WTC11 (cell line): ENCODE measurements at regions not wholly inside any gene's neighbourhood (a gene's known extent, or its start where the extent isn't known, plus 50 kb on each side); places are given as distances from the start of the nearest gene placed in this dataset.

Source experiments
- JAZF1 ChIP-seq: fragments of 250-450 bp; sonication (Bioruptor Pico); IDR thresholded peaks from 2 replicates; pipeline ENCODE4 v1.9.0; 2021; ENCODE audit warnings: moderate library complexity, mild to moderate bottlenecking, inconsistent platforms
- KAT7 ChIP-seq: sonication (generic); formaldehyde crosslinking; IDR thresholded peaks from 2 replicates; pipeline ENCODE4 v1.8.1; 2023; ENCODE audit warnings: missing genetic modification reagents, mild to moderate bottlenecking, borderline replicate concordance
- NFE2L1 ChIP-seq: sonication (generic); formaldehyde crosslinking; IDR thresholded peaks from 2 replicates; pipeline ENCODE4 v1.8.1; 2023; ENCODE audit warnings: missing genetic modification reagents
- NR1H2 ChIP-seq: sonication (generic); formaldehyde crosslinking; IDR thresholded peaks from 2 replicates; pipeline ENCODE4 v1.9.0; 2021; ENCODE audit warnings: mild to moderate bottlenecking, moderate library complexity, missing genetic modification reagents
- SP1 ChIP-seq: sonication (generic); formaldehyde crosslinking; conservative IDR thresholded peaks from 2 replicates; pipeline ENCODE4 v1.8.1; 2022; ENCODE audit warnings: missing genetic modification reagents
- TF ChIP-seq, protein P1 (sequence below): sonication (generic); formaldehyde crosslinking; conservative IDR thresholded peaks from 2 replicates; pipeline ENCODE4 v1.8.1; 2023; ENCODE audit warnings: mild to moderate bottlenecking, low read depth, missing genetic modification reagents, moderate library complexity
- TF ChIP-seq, protein P2 (sequence below): fragments of 200-600 bp; IDR thresholded peaks from 2 replicates; pipeline ENCODE4 v1.8.0; 2022; ENCODE audit warnings: antibody characterized with exemption
- TF ChIP-seq, protein P3 (sequence below): sonication (generic); formaldehyde crosslinking; IDR thresholded peaks from 2 replicates; pipeline ENCODE4 v1.8.1; 2022; ENCODE audit warnings: low read depth, missing genetic modification reagents, borderline replicate concordance
- TF ChIP-seq, protein P4 (sequence below): sonication (generic); formaldehyde crosslinking; IDR thresholded peaks from 2 replicates; pipeline ENCODE4 v1.8.0; 2022; ENCODE audit warnings: mild to moderate bottlenecking, missing genetic modification reagents
- TF ChIP-seq, protein P5 (sequence below): sonication (generic); formaldehyde crosslinking; conservative IDR thresholded peaks from 2 replicates; pipeline ENCODE4 v1.8.1; 2022; ENCODE audit warnings: mild to moderate bottlenecking, missing genetic modification reagents
- TF ChIP-seq, protein P6 (sequence below): sonication (generic); formaldehyde crosslinking; IDR thresholded peaks from 2 replicates; pipeline ENCODE4 v1.8.1; 2022; ENCODE audit warnings: mild to moderate bottlenecking, missing genetic modification reagents, moderate library complexity, borderline replicate concordance

DNA sequence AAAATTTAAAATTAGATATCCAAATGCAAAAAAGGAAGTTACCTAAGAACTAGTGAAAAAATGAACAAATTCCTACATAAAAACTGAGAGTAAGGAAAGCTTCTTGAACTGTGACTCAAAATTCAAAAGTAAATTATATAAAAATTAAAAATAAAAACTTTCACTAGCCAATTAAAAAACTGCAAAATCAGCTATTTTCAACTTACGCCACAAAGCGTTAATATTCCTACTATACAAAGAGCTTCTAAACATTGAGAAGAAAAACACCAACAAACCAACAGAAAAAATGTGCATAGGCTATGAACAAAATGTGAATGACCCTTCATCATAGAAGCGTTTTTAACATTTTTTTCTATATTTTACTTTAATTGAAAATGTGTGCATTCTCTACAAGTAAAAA is 445.7 kb downstream of the CDH2 start:
- TF ChIP-seq, protein P1, sequence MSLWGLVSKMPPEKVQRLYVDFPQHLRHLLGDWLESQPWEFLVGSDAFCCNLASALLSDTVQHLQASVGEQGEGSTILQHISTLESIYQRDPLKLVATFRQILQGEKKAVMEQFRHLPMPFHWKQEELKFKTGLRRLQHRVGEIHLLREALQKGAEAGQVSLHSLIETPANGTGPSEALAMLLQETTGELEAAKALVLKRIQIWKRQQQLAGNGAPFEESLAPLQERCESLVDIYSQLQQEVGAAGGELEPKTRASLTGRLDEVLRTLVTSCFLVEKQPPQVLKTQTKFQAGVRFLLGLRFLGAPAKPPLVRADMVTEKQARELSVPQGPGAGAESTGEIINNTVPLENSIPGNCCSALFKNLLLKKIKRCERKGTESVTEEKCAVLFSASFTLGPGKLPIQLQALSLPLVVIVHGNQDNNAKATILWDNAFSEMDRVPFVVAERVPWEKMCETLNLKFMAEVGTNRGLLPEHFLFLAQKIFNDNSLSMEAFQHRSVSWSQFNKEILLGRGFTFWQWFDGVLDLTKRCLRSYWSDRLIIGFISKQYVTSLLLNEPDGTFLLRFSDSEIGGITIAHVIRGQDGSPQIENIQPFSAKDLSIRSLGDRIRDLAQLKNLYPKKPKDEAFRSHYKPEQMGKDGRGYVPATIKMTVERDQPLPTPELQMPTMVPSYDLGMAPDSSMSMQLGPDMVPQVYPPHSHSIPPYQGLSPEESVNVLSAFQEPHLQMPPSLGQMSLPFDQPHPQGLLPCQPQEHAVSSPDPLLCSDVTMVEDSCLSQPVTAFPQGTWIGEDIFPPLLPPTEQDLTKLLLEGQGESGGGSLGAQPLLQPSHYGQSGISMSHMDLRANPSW = no peak
- TF ChIP-seq, protein P2, sequence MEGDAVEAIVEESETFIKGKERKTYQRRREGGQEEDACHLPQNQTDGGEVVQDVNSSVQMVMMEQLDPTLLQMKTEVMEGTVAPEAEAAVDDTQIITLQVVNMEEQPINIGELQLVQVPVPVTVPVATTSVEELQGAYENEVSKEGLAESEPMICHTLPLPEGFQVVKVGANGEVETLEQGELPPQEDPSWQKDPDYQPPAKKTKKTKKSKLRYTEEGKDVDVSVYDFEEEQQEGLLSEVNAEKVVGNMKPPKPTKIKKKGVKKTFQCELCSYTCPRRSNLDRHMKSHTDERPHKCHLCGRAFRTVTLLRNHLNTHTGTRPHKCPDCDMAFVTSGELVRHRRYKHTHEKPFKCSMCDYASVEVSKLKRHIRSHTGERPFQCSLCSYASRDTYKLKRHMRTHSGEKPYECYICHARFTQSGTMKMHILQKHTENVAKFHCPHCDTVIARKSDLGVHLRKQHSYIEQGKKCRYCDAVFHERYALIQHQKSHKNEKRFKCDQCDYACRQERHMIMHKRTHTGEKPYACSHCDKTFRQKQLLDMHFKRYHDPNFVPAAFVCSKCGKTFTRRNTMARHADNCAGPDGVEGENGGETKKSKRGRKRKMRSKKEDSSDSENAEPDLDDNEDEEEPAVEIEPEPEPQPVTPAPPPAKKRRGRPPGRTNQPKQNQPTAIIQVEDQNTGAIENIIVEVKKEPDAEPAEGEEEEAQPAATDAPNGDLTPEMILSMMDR = no peak
- TF ChIP-seq, protein P3, sequence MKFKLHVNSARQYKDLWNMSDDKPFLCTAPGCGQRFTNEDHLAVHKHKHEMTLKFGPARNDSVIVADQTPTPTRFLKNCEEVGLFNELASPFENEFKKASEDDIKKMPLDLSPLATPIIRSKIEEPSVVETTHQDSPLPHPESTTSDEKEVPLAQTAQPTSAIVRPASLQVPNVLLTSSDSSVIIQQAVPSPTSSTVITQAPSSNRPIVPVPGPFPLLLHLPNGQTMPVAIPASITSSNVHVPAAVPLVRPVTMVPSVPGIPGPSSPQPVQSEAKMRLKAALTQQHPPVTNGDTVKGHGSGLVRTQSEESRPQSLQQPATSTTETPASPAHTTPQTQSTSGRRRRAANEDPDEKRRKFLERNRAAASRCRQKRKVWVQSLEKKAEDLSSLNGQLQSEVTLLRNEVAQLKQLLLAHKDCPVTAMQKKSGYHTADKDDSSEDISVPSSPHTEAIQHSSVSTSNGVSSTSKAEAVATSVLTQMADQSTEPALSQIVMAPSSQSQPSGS (CRISPR knock-in tag) = no peak
- TF ChIP-seq KAT7 (no peak), SP1 (CRISPR knock-in tag) (no peak), NR1H2 (CRISPR knock-in tag) (no peak), JAZF1 (CRISPR knock-in tag) (no peak), NFE2L1 (CRISPR knock-in tag) (no peak)
- TF ChIP-seq, protein P4, sequence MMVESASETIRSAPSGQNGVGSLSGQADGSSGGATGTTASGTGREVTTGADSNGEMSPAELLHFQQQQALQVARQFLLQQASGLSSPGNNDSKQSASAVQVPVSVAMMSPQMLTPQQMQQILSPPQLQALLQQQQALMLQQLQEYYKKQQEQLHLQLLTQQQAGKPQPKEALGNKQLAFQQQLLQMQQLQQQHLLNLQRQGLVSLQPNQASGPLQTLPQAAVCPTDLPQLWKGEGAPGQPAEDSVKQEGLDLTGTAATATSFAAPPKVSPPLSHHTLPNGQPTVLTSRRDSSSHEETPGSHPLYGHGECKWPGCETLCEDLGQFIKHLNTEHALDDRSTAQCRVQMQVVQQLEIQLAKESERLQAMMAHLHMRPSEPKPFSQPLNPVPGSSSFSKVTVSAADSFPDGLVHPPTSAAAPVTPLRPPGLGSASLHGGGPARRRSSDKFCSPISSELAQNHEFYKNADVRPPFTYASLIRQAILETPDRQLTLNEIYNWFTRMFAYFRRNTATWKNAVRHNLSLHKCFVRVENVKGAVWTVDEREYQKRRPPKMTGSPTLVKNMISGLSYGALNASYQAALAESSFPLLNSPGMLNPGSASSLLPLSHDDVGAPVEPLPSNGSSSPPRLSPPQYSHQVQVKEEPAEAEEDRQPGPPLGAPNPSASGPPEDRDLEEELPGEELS (CRISPR knock-in tag) = no peak
- TF ChIP-seq, protein P5, sequence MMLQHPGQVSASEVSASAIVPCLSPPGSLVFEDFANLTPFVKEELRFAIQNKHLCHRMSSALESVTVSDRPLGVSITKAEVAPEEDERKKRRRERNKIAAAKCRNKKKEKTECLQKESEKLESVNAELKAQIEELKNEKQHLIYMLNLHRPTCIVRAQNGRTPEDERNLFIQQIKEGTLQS (CRISPR knock-in tag) = no peak
- TF ChIP-seq, protein P6, sequence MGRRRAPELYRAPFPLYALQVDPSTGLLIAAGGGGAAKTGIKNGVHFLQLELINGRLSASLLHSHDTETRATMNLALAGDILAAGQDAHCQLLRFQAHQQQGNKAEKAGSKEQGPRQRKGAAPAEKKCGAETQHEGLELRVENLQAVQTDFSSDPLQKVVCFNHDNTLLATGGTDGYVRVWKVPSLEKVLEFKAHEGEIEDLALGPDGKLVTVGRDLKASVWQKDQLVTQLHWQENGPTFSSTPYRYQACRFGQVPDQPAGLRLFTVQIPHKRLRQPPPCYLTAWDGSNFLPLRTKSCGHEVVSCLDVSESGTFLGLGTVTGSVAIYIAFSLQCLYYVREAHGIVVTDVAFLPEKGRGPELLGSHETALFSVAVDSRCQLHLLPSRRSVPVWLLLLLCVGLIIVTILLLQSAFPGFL (CRISPR knock-in tag) = no peak
